H1 (cell line): ENCODE measurements at regions not wholly inside any gene's neighbourhood (a gene's known extent, or its start where the extent isn't known, plus 50 kb on each side); places are given as distances from the start of the nearest gene placed in this dataset.
"Not testable (repeated sequence)": the region's sequence is repeated elsewhere in the genome, so short reads cannot be mapped to it uniquely, and the experiment has no call there.

Source experiments
- ATF3 ChIP-seq: IDR thresholded peaks from 2 replicates; pipeline ENCODE4 v1.6.1; 2011; ENCODE audit warnings: low read depth, mild to moderate bottlenecking, low read length; ENCODE audit not compliant: insufficient read depth
- BACH1 ChIP-seq: IDR thresholded peaks from 2 replicates; pipeline ENCODE4 v1.6.1; 2012; ENCODE audit warnings: low read length, improper control_type of control experiment
- BRCA1 ChIP-seq: IDR thresholded peaks from 2 replicates; pipeline ENCODE4 v1.6.1; 2012; ENCODE audit warnings: low read depth, low read length, improper control_type of control experiment
- CTCF ChIP-seq, 3 experiments: IDR thresholded peaks; 1 replicate in 2 of 3; 2 replicates in 1 of 3; pipeline versions ENCODE4 v1.5.1 to v1.6.1; 2011; ENCODE audit warnings: low read length in 3 of 3, mild to moderate bottlenecking in 3 of 3, inconsistent platforms in 2 of 3, low read depth in 1 of 3, moderate library complexity in 1 of 3; ENCODE audit not compliant: insufficient read depth in 1 of 3; ENCODE audit errors: control extremely low read depth in 1 of 3
- EGR1 ChIP-seq: IDR thresholded peaks from 2 replicates; pipeline ENCODE4 v1.6.1; 2011; ENCODE audit warnings: low read depth, low read length, borderline replicate concordance
- EP300 ChIP-seq, 2 experiments: IDR thresholded peaks; 1 replicate in 1 of 2; 2 replicates in 1 of 2; pipeline ENCODE4 v1.6.1; 2011 to 2012; ENCODE audit warnings: low read depth in 2 of 2, low read length in 2 of 2, mild to moderate bottlenecking in 2 of 2, borderline replicate concordance in 1 of 2, inconsistent platforms in 1 of 2, moderate library complexity in 1 of 2
- HDAC6 ChIP-seq: IDR thresholded peaks from one replicate; pipeline ENCODE4 v1.7.1; 2012; ENCODE audit warnings: low read depth, mild to moderate bottlenecking, inconsistent platforms, low read length, moderate library complexity
- POLR2A ChIP-seq, 2 experiments: IDR thresholded peaks; 1 replicate in 1 of 2; 2 replicates in 1 of 2; pipeline ENCODE4 v1.6.1; 2011; ENCODE audit warnings: low read depth in 2 of 2, low read length in 2 of 2, mild to moderate bottlenecking in 2 of 2; ENCODE audit errors: control extremely low read depth in 1 of 2
- POLR2AphosphoS5 ChIP-seq: IDR thresholded peaks from 2 replicates; pipeline ENCODE4 v1.6.1; 2011; ENCODE audit warnings: low read depth, low read length
- SIN3A ChIP-seq, 2 experiments: IDR thresholded peaks in 1 of 2; conservative IDR thresholded peaks in 1 of 2; 2 replicates each; pipeline ENCODE4 v1.6.1; 2011 to 2012; ENCODE audit warnings: low read length in 2 of 2, improper control_type of control experiment in 1 of 2, low read depth in 1 of 2, mild to moderate bottlenecking in 1 of 2
- SRF ChIP-seq: IDR thresholded peaks from 2 replicates; pipeline ENCODE4 v1.6.1; 2011; ENCODE audit warnings: mild to moderate bottlenecking, low read depth, low read length, moderate library complexity
- YY1 ChIP-seq: IDR thresholded peaks from 2 replicates; pipeline ENCODE4 v1.6.1; 2011; ENCODE audit warnings: low read depth, mild to moderate bottlenecking, low read length

- TF ChIP-seq SRF; BRCA1; ATF3; CTCF (IDR thresholded peaks at IDR 0.05; ENCODE audit: control extremely low read depth in 1 of 3, insufficient read depth in 1 of 3, low read depth in 1 of 3, low read length in 3 of 3); BACH1; POLR2A (IDR thresholded peaks at IDR 0.05; ENCODE audit: control extremely low read depth in 1 of 2, low read depth in 2 of 2, low read length in 2 of 2); POLR2AphosphoS5; HDAC6; SIN3A (conservative IDR thresholded peaks at IDR 0.05 in 1 of 2, IDR thresholded peaks at IDR 0.05 in 1 of 2; ENCODE audit: low read depth in 1 of 2, low read length in 2 of 2); EGR1; YY1; EP300 (IDR thresholded peaks at IDR 0.05; ENCODE audit: borderline replicate concordance in 1 of 2, low read depth in 2 of 2, low read length in 2 of 2): not testable (repeated sequence)
Measured at GRCh38 chr7:106362507-106362906, 77.7 kb upstream of the NAMPT start.
